IPS-NIHi7 (cell line): ENCODE measurements at regions not wholly inside any gene's neighbourhood (a gene's known extent, or its start where the extent isn't known, plus 50 kb on each side); places are given as distances from the start of the nearest gene placed in this dataset.

ENCODE experiments used
- DNase-seq: peaks from one replicate; pipeline ENCODE4 v3.0.0; 2012; ENCODE audit warnings: mixed read lengths; ENCODE audit errors: extremely low spot score

DNA sequence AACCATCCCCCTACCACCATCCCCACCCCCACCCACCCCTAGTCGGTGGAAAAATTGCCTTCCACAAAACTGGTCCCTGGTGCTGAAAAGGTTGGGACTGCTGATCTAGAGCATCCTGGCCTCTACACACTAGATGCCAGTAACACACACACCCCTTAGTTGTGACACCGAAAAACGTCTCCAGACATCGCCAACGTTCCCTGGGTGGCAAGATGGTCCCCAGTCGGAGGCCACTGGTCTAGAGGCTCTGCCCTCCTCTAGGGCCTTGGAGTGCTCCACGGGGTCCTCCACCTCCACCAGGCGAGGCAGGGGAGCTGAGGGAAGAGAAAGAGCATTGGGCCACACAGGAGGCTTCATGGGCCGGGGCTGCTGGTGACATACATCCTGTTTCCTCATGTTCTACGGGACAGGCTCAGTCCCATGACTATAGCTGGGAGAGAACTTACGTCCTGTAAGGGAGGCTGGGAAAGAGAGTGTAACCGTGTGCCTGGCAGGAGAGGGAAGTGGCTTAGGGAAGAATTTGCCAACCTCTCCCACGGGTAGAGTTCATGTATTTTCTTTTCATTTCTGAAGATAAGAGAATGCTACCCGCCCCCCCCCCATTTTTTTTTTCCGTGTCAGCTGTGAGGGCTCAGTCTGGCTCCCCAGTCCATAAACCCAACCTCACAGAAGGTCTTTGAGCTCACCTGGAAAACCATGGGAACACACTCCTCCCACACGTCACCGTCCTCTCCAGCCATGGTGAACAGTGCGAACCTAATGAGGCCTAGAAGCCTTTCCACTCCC, 132.7 kb upstream of the MYCN start:
- no peak for DNase-seq

- peak; percentile 63 for DNase-seq
Observed at GRCh38 chr2:15808204-15808910, 132.0 kb upstream of the MYCN start.

DNA sequence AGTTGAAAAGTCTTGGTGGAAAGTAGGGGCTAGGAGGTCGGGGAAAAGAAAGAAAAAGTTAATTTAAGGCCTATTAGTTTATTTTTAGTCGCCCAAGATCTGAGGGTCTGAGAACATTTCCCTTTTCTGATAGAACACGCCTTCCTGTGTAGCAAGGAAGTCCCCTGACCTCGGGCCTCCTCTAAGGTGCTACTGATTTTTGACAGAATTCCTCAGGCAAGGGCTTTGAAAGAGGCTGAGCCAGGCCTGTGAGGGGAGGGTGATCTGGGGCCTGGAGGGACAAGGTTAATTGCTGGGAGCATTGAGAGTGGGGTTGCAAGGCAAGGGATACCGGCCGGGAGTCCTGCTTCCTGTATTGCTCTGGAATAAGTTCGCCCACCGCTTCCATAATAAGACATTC, 131.4 kb upstream of the MYCN start:
- DNase-seq = peak; percentile 74

GRCh38 chr2:15809404-15809803, 130.9 kb upstream of the MYCN start:
- no peak for DNase-seq

- no peak for DNase-seq
Observed at GRCh38 chr2:15810477-15811150, 129.7 kb upstream of the MYCN start.

DNA sequence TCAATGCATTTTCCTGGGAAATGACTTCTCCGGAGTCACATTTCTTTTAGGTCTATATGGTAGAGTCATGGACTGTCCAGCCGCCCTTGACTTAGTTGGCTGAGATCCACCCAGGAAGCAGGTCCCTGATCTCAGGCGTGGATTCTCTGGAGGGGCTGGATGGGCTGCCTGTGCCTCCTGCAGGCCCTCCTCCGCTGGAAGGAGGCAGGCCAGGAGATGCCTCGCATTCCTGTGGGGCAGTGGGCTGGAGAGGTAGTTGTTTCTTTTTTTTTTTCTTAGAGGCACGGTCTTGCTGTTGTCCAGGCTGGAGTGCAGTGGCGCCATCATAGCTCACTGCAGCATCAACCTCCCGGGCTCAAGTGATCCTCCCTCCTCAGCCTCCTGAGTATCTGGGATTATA, 129.0 kb upstream of the MYCN start:
- DNase-seq = peak; percentile 56

- peak; percentile 49 for DNase-seq
Observed at GRCh38 chr2:15812187-15812780, 128.1 kb upstream of the MYCN start.

GRCh38 chr2:15813481-15814266, 126.7 kb upstream of the MYCN start:
- DNase-seq = no peak

DNA sequence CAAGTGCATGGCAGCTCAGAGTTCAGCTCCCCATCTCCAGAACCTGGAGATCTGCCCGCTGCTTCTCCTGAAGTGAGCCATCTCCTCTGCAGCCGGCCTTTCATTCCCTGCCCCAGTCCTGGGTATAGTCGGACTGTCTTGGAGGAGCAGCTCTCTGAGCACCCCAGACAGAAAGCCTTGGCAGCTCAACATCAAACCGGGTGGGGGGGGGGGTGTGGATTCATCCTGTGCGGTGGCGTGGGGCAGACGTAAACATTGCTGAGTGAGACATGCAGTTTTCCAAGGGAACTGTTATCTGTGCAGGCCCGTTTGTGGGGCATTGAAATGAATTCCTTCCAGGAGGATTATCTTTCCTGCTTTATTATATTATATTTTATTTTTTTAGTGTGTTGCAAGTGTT, 125.9 kb upstream of the MYCN start:
- no peak for DNase-seq

DNA sequence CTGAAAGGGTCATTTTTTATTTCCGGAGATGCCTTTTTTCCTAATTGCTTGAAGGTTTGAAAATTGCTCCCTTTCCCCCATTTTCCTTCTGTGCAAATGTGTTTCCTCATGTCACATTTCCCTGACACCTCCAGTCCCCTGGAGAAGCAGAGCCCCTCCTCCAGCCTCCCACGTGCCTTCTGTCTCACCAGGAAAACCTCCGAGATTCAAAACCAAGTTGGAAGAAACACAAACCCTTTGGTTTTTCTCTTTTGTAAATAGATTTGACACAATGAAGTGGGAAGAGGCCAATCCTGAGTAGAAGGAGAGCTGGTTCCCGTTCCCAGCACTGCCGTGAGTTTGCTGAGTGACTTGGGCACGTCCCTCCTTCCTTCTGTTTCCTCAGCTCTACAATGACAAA, 125.4 kb upstream of the MYCN start:
- DNase-seq = no peak

- DNase-seq = no peak
Observed at GRCh38 chr2:15816226-15816625, 124.1 kb upstream of the MYCN start.

- no peak for DNase-seq
Observed at GRCh38 chr2:15816674-15817406, 123.5 kb upstream of the MYCN start.

GRCh38 chr2:15817748-15818147, 122.6 kb upstream of the MYCN start:
- DNase-seq = no peak

DNA sequence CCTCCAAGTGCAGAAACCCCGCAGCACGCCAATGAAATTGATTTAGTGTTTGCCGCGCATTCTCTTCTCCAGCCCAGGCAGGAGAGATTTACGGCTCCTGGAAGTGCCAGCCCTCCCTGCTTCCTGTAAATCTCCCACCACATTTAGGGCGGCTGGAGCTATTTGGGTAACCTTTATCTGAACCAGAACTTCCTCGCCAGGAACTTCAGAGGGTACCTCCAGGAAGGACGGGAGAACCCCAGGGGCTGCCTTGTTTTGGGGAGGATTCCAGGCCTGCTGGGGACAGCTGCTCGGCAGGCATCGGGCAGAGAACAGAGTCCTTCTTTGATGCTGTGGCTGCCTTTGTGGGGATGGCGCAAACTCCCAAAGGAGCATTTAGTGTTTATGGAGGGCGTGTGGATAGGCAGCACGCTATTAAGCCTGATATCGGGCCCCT, 122.0 kb upstream of the MYCN start:
- no peak for DNase-seq

GRCh38 chr2:15818881-15819280, 121.5 kb upstream of the MYCN start:
- DNase-seq = no peak

GRCh38 chr2:15819562-15820256, 120.6 kb upstream of the MYCN start:
- no peak for DNase-seq

- DNase-seq = no peak
Observed at GRCh38 chr2:15820257-15820566, 120.1 kb upstream of the MYCN start.

- no peak for DNase-seq
Observed at GRCh38 chr2:15820927-15821326, 119.4 kb upstream of the MYCN start.

DNA sequence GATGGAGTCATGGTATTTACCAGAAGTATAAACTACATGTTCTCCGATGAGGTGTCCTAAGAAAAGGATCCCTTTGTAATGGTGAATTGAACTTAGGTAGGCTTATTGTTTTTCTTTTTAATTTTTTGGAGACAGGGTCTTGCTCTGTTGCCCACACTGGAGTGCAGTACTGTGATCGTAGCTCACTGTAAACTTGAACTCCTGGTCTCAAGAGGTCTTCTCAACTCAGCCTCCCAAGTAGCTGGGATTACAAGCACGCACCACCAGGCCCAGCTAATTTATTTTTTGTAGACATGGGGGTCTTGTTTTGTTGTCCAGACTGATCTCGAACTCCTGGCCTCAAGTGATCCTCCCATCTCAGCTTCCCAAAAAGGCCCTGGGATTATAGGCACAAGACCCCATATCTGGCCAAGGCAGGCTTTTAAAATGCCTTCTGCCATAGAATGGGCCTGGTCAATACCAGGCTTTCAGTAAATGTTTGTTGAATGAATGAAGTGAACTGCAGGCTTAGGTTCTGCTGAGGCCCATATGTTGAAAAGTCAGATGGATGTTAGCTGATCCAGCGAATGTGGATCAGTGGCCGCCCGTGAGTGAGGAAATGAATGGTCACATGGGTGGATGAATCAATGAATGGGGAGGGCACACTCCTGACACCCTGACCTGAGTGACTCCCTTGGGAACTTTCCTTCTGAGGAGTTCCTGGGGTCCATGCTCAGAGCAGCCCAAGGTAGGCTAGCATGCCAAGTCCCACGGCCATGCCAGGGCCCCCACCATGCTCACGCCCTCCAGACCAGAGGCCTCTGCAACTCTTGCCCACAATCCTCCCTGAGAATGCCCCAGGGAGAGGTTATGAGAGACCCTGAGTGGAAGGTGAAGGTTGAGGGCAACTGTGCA, 118.0 kb upstream of the MYCN start:
- no peak for DNase-seq
